ENCODE measurements at regions not wholly inside any gene's neighbourhood (a gene's known extent, or its start where the extent isn't known, plus 50 kb on each side); places are given as distances from the start of the nearest gene placed in this dataset.
"Not testable (repeated sequence)": the region's sequence is repeated elsewhere in the genome, so short reads cannot be mapped to it uniquely, and the experiment has no call there.

DNA sequence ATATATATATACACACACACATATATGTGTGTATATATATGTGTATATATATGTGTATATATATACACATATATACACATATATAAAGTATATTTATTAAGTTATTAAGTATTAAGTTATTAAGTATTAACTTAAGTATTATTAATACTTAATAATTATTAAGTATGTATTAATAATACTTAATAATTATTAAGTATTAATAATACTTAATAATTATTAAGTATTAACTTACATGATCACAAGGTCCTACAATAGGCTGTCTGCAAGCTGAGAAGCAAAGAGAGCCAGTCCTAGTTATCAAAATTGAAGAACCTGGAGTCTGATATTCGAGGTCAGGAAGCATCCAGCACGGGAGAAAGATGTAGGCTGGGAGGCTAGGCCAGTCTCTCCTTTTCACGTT is 130.1 kb upstream of the FAM3C start:
- DNase-seq (ENCODE audit: low spot score), result not testable (repeated sequence)
- FAIRE-seq, result peak; percentile 88

DNA sequence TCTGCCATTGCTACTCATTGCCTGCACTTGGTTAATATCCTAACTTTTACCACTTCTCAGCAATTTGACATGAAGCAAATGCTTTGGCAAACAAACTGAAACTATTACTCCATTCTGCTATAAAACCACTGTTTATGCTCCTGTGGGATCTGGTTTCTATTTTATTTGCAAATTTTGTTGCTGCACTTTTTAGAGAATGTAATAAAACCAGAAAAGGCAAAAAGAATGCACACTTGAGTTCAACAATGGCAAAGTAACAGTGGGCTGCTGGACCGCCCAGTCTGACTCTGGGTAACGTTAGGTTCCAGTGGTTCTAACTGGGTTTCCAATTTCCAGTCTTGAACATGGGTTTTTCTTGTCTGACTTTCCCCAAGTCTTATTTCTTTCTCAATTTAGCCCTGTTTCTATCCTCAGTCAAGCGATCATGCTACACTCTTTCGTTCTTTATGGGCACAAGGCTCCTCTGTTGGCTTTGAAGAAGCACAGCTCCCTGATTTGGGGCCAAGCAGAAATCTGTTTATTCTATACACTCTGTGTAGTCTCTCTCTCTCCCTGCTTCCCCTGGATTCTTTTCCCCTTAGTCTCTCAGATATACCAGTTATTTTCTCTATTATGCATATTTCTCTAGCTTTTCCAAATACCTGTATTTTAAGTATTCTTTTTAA is 129.2 kb upstream of the FAM3C start:
- FAIRE-seq (no peak), DNase-seq (ENCODE audit: low spot score) (no peak)

DNA sequence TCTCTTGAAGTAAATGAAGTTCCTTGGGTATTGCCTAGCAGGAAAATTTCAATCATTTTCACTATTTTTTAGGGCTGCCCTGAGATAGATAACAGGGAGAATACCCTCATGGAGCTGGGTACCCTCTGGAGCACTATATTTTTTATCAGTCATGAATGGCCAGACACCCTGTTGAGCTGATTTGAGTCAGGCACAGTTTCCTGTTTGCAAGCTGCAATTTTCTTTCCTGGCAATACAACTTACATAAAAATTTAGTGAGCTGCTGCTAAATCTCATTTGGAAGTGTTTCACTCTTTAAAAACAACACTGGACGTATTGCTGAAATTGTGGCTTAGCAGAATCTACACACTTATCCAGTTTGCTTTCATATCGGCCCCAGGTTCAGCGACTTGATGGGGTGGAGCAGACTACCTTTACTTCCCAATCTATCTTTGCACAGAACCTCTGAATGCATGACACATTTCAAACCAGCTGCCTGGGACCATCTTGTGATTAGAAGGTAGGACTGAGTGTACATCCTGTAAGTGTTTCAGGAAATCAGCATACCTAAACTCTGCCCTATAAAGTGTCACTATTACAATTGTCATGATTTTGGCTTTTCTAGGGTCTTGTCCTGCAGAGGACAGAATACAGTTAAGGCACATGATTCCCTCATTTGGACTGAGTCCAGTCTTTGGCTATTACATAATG is 125.7 kb upstream of the FAM3C start:
- no peak for FAIRE-seq
- DNase-seq (ENCODE audit: low spot score), result no peak

DNA sequence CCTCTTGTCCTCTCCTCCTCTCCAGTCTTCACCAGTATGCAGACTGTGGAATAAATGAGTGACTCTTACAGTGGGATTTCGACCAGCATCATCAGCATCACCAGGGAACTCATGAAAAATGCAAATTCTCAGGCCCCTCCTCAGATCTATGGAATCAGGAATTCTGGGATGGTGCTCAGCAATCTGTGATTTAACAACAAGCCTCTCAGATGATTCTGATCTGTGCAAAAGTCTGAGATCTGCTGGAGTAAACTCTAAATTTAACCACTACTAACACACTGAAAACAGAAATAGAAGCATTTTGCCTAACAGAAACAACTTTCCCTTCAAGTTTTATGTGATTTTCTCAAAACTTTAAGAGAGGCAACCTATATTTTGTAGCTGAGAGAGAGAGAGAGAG is 124.8 kb upstream of the FAM3C start:
- FAIRE-seq, result no peak

GRCh38 chr7:121519548-121520521 is 123.7 kb upstream of the FAM3C start:
- DNase-seq (ENCODE audit: low spot score) (no peak), FAIRE-seq (no peak)

More for the DNA sequence above, 124.8 kb upstream of the FAM3C start:
- DNase-seq (ENCODE audit: low spot score), result no peak

GRCh38 chr7:121517591-121517990 is 121.5 kb upstream of the FAM3C start:
- FAIRE-seq, result no peak

DNA sequence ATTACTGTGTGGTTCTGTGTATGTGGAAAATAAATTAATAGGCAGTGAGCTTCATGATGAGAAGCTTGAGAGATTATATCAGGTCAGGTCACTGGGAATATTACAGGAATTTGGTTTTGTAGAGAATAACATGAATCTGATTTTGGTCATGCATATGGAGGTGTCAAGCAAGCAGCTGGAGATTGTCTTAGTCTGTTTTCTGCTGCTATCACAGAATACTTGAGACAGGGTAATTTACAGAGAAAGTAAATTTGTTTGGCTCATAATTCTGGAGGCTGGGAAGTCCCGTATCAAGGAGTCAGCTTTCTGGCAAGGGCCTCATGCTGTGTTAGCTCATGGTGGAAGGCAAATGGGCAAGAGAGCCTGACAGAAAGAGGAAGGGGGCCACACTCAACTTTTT is 120.7 kb upstream of the FAM3C start:
- FAIRE-seq (no peak), DNase-seq (ENCODE audit: low spot score) (no peak)

More at GRCh38 chr7:121517591-121517990, 121.5 kb upstream of the FAM3C start:
- no peak for DNase-seq (ENCODE audit: low spot score)

DNA sequence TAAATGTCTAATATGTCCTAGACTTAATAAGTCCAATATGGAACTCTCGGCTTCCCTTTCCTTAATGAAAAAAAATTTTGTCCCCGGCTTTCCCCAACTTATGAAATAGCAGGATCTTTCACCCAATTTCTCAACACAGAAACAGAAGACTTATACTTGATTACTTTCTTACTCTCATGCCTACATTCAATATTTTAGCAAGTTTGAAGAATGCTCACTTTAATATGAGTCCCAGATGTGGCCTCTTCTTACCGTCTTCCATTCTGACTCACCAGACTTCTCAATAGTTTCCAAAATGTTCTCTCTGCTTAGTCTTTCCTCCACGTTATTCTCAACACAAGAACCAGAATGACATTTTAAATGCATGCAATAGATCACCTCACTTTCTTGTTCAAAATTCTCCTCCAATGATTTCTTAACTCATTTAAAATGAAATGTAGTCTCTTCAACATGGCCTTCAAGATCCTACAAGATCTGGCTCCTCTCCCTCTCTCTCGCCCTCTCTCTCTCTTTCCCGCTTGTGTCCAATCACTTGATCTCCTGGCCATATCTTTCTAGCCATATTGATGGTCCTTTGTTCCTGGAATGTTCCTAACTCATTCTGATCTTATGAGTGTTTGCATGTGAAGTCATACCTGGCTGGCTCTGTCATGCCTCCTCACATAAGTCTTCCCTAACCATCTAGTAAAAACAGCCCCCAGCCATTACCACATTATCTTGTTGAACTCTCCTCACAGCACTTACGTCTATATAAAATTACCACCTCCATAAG is 119.7 kb upstream of the FAM3C start:
- DNase-seq (ENCODE audit: low spot score) (peak; percentile 15), FAIRE-seq (no peak)

DNA sequence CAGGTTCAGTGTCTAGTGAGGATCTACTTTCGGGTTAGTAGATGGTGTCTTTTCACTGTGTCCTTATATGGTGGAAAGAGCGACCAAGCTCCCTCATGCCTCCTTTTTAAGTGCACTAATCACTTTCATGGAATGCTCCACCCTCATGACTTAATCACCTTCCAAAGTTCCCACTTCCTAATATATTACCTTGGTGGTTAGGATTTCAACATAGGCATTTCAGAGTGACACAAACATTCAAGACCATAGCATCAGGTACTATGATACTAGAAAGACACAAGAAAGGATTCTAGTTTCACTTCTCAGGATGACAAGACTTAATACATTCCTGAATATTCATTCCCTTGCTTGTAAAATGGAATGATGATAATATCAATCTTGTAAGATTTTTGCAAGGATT is 119.1 kb upstream of the FAM3C start:
- peak; percentile 28 for DNase-seq (ENCODE audit: low spot score)
- FAIRE-seq, result no peak

GRCh38 chr7:121513105-121513504 is 117.0 kb upstream of the FAM3C start:
- FAIRE-seq, result no peak
- no peak for DNase-seq (ENCODE audit: low spot score)

DNA sequence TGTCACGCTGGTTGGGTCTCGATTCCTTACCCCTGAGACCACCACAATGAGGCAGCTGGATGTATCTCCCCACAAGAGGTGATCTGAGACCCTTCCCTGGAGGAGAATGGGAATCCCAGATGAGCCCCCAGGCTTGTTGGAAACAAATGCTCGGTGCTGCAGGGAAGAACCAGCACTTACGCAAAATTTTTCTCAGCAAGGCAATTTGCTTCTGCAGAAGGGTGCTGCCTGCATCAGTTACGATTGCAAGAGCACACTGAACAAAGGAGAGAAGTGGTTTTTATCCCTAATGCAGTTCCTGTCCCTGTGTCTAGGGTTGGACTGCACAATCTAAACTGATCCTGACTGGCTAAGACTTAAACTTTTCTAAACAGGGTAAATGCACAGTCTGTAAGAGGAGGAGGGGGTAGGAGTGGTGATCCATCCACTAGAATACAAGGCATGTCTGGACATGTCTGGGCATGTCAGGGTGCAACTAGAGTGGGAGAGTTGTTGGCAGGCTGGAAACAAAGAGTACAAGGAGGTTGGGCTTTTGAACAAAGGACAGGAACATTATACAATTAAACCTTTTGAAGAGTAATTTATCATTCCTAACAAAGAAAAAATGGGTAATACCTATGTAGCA is 114.9 kb upstream of the FAM3C start:
- DNase-seq (ENCODE audit: low spot score) (no peak), FAIRE-seq (no peak)

DNA sequence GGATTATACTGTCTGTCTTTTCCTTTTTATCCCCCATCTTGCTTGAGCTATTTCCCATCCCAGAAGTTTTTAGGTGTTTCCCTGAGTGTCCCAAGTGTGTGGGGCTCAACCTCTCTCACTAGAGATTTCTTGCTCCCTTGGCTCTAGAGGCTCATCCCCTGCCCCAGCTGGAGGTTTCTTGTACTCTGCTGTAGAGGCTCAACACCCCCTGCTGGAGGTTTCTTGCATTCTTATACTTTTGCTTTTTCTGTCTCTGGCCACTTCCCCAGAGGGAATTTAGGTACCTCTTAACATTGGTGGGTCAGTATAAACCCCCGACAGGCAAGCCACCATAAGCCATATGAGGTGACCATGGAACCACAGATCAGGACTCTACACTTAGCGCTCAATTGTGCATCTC is 114.2 kb upstream of the FAM3C start:
- no peak for FAIRE-seq
- DNase-seq (ENCODE audit: low spot score), result no peak

- DNase-seq (ENCODE audit: low spot score), result no peak
- no peak for FAIRE-seq
These were observed 109.6 kb upstream of the FAM3C start for GRCh38 chr7:121505540-121506182.

DNA sequence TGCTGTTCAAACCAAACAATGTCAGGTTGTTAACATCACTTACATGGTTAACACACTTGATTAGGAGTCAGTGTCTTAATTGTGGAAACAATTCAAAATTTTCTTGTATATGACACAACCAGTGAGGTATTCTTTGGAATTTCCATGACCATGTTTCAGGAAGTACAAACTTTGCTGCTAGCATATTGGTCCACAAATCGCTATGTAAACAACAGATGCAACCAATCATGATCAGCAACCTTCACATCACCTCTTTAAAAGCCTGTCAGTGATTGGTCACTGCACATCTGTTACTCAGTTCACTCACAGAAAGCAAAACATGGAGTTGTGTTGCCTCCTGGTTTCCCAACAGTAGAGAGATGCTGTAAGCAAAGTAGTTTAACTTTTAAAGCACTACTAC is 108.9 kb upstream of the FAM3C start:
- no peak for FAIRE-seq

GRCh38 chr7:121504482-121504881 is 108.4 kb upstream of the FAM3C start:
- DNase-seq (ENCODE audit: low spot score), result peak; percentile 81
- FAIRE-seq, result peak; percentile 91

More for the DNA sequence above, 108.9 kb upstream of the FAM3C start:
- DNase-seq (ENCODE audit: low spot score), result peak; percentile 71

GRCh38 chr7:121503730-121504129 is 107.6 kb upstream of the FAM3C start:
- DNase-seq (ENCODE audit: low spot score) (no peak), FAIRE-seq (no peak)

DNA sequence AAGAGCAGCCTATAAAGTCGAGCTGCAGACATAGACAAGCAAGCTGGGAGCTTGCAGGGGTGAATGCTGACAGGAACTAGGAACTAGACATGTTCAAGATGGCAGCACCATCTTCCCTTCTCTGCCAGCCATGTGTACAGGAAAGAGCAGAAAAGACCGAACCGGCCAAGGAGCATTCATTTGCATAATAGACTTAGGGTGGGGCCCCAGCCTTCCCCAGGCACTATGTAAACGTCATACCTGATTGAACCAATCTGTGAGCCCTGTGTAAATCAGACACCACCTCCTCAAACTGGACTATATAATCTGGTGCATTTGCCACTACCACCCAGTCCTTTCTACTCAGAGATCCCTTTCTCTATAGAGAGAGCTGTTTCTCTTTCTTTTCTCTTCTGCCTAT is 106.9 kb upstream of the FAM3C start:
- FAIRE-seq, result no peak

GRCh38 chr7:121501566-121501965 is 105.5 kb upstream of the FAM3C start:
- DNase-seq (ENCODE audit: low spot score), result no peak
- peak; percentile 7 for FAIRE-seq

More for the DNA sequence above, 106.9 kb upstream of the FAM3C start:
- no peak for DNase-seq (ENCODE audit: low spot score)

- DNase-seq (ENCODE audit: low spot score), result peak; percentile 13
- FAIRE-seq, result no peak
These were observed 104.4 kb upstream of the FAM3C start for GRCh38 chr7:121500360-121501058.
